ENCODE measurements at regions not wholly inside any gene's neighbourhood (a gene's known extent, or its start where the extent isn't known, plus 50 kb on each side); places are given as distances from the start of the nearest gene placed in this dataset.

- Histone ChIP-seq H3K9me3 (no peaks in the 10 kb centered on the region), H3K4me3 (no peak overlapping the region), H3K4me1 (no peaks in the 10 kb centered on the region), H3K27me3 (no peaks in the 10 kb centered on the region), H3K36me3 (no peaks in the 10 kb centered on the region), H3K27ac (no peak overlapping the region)
- TF ChIP-seq EP300 (IDR thresholded peaks at IDR 0.05) (no peak), POLR2A (IDR thresholded peaks at IDR 0.05) (no peak), CTCF (IDR thresholded peaks at IDR 0.05) (no peak), POLR2AphosphoS5 (IDR thresholded peaks at IDR 0.05) (no peak)
- WGBS, 2 donors: 81 to 86% methylated on average over 5 of the region's 5 CpGs
- DNase-seq (no peak), ATAC-seq (ENCODE audit: low FRiP score in 2 of 2) (no peak)
Observed at GRCh38 chr12:24480766-24481449, 468.0 kb downstream of the BCAT1 start.

- H3K27me3 ChIP-seq: no peaks in the 10 kb centered on the region
- DNase-seq: no peak
- no peak for TF ChIP-seq POLR2A (IDR thresholded peaks at IDR 0.05)
- no peak for TF ChIP-seq CTCF (IDR thresholded peaks at IDR 0.05)
- TF ChIP-seq EP300 (IDR thresholded peaks at IDR 0.05): no peak
- no peak for TF ChIP-seq POLR2AphosphoS5 (IDR thresholded peaks at IDR 0.05)
- H3K36me3 ChIP-seq: no peaks in the 10 kb centered on the region
- H3K27ac ChIP-seq: no peak overlapping the region
- no peaks in the 10 kb centered on the region for H3K4me1 ChIP-seq
- WGBS, 2 donors: 69 to 75% methylated on average over 5 of the region's 5 CpGs
- H3K9me3 ChIP-seq: no peaks in the 10 kb centered on the region
- H3K4me3 ChIP-seq: no peak overlapping the region
- peak in 1 of 2 donors; percentile 57 for ATAC-seq (ENCODE audit: low FRiP score in 2 of 2)
Observed at GRCh38 chr12:24479131-24479530, 469.8 kb downstream of the BCAT1 start.

GRCh38 chr12:24478254-24478653, 470.6 kb downstream of the BCAT1 start:
- no peaks in the 10 kb centered on the region for H3K9me3 ChIP-seq

GRCh38 chr12:24476310-24476709, 472.6 kb downstream of the BCAT1 start:
- Histone ChIP-seq H3K4me3 (no peak overlapping the region), H3K36me3 (no peaks in the 10 kb centered on the region), H3K27ac (no peak overlapping the region), H3K27me3 (no peaks in the 10 kb centered on the region), H3K9me3 (no peaks in the 10 kb centered on the region), H3K4me1 (no peaks in the 10 kb centered on the region)
- DNase-seq (no peak), ATAC-seq (ENCODE audit: low FRiP score in 2 of 2) (no peak)
- TF ChIP-seq POLR2A (IDR thresholded peaks at IDR 0.05) (no peak), POLR2AphosphoS5 (IDR thresholded peaks at IDR 0.05) (no peak), EP300 (IDR thresholded peaks at IDR 0.05) (no peak), CTCF (IDR thresholded peaks at IDR 0.05) (no peak)
- WGBS, 2 donors: 87 to 88% methylated on average over 6 of the region's 6 CpGs

More at GRCh38 chr12:24478254-24478653, 470.6 kb downstream of the BCAT1 start:
- H3K4me1 ChIP-seq: no peaks in the 10 kb centered on the region
- no peaks in the 10 kb centered on the region for H3K27me3 ChIP-seq
- ATAC-seq (ENCODE audit: low FRiP score in 2 of 2) (no peak), DNase-seq (no peak)
- WGBS, 2 donors: 81 to 87% methylated on average over 1 of the region's 1 CpG
- TF ChIP-seq CTCF (IDR thresholded peaks at IDR 0.05) (no peak), POLR2AphosphoS5 (IDR thresholded peaks at IDR 0.05) (no peak), EP300 (IDR thresholded peaks at IDR 0.05) (no peak), POLR2A (IDR thresholded peaks at IDR 0.05) (no peak)
- no peak overlapping the region for H3K27ac ChIP-seq
- H3K36me3 ChIP-seq: no peaks in the 10 kb centered on the region
- no peak overlapping the region for H3K4me3 ChIP-seq

GRCh38 chr12:24475337-24475736, 473.6 kb downstream of the BCAT1 start:
- Histone ChIP-seq H3K4me3 (no peak overlapping the region), H3K36me3 (no peaks in the 10 kb centered on the region), H3K4me1 (no peaks in the 10 kb centered on the region), H3K27me3 (no peaks in the 10 kb centered on the region), H3K9me3 (no peaks in the 10 kb centered on the region), H3K27ac (no peak overlapping the region)
- WGBS, 2 donors: 85 to 90% methylated on average over 5 of the region's 5 CpGs
- no peak for TF ChIP-seq POLR2A (IDR thresholded peaks at IDR 0.05)
- TF ChIP-seq CTCF (IDR thresholded peaks at IDR 0.05): no peak
- no peak for TF ChIP-seq POLR2AphosphoS5 (IDR thresholded peaks at IDR 0.05)
- no peak for TF ChIP-seq EP300 (IDR thresholded peaks at IDR 0.05)
- no peak for ATAC-seq (ENCODE audit: low FRiP score in 2 of 2)
- DNase-seq: no peak

Measured in upper lobe of left lung (tissue), 6 donors.